GM21528 (cell line): ENCODE measurements at regions not wholly inside any gene's neighbourhood (a gene's known extent, or its start where the extent isn't known, plus 50 kb on each side); places are given as distances from the start of the nearest gene placed in this dataset.

ENCODE experiments used
- ATAC-seq: cut with Tn5 transposase; IDR thresholded peaks from one replicate; pipeline ENCODE4 v1.9.1; 2021; ENCODE audit warnings: mild to moderate bottlenecking, moderate library complexity; ENCODE audit not compliant: unreplicated experiment, low FRiP score

- ATAC-seq = no peak
Observed at GRCh38 chr2:160909781-160910242, 250.4 kb upstream of the TANK start.

GRCh38 chr2:160910681-160911080, 249.5 kb upstream of the TANK start:
- ATAC-seq = no peak

GRCh38 chr2:160911258-160911657, 249.0 kb upstream of the TANK start:
- no peak for ATAC-seq

GRCh38 chr2:160912276-160912675, 248.0 kb upstream of the TANK start:
- no peak for ATAC-seq

- no peak for ATAC-seq
Observed at GRCh38 chr2:160913323-160913722, 246.9 kb upstream of the TANK start.

- no peak for ATAC-seq
Observed at GRCh38 chr2:160914217-160914616, 246.0 kb upstream of the TANK start.

GRCh38 chr2:160916300-160916699, 243.9 kb upstream of the TANK start:
- no peak for ATAC-seq

GRCh38 chr2:160917850-160918249, 242.4 kb upstream of the TANK start:
- no peak for ATAC-seq

- no peak for ATAC-seq
Observed at GRCh38 chr2:160918258-160918657, 242.0 kb upstream of the TANK start.

GRCh38 chr2:160918906-160919503, 241.2 kb upstream of the TANK start:
- ATAC-seq = no peak

GRCh38 chr2:160920061-160920460, 240.2 kb upstream of the TANK start:
- ATAC-seq = no peak

GRCh38 chr2:160920791-160921303, 239.4 kb upstream of the TANK start:
- no peak for ATAC-seq

GRCh38 chr2:160921386-160921964, 238.8 kb upstream of the TANK start:
- ATAC-seq = no peak

GRCh38 chr2:160924936-160925353, 235.3 kb upstream of the TANK start:
- no peak for ATAC-seq

GRCh38 chr2:160925956-160926355, 234.3 kb upstream of the TANK start:
- ATAC-seq = no peak

- no peak for ATAC-seq
Observed at GRCh38 chr2:160927324-160927723, 232.9 kb upstream of the TANK start.

GRCh38 chr2:160928854-160929301, 231.3 kb upstream of the TANK start:
- no peak for ATAC-seq

GRCh38 chr2:160931531-160931930, 228.7 kb upstream of the TANK start:
- ATAC-seq = no peak

- ATAC-seq = no peak
Observed at GRCh38 chr2:160932960-160933359, 227.3 kb upstream of the TANK start.

- no peak for ATAC-seq
Observed at GRCh38 chr2:160934263-160934662, 226.0 kb upstream of the TANK start.

GRCh38 chr2:160934991-160935390, 225.2 kb upstream of the TANK start:
- ATAC-seq = no peak
